GM18858 (cell line): ENCODE measurements at regions not wholly inside any gene's neighbourhood (a gene's known extent, or its start where the extent isn't known, plus 50 kb on each side); places are given as distances from the start of the nearest gene placed in this dataset.
"Not testable (repeated sequence)": the region's sequence is repeated elsewhere in the genome, so short reads cannot be mapped to it uniquely, and the experiment has no call there.

Experiments
- ATAC-seq: cut with Tn5 transposase; IDR thresholded peaks from one replicate; pipeline ENCODE4 v1.9.1; 2021; ENCODE audit not compliant: unreplicated experiment

- ATAC-seq = no peak
Observed at GRCh38 chr4:38377195-38377594, 286.8 kb upstream of the KLF3 start.

- ATAC-seq = no peak
Observed at GRCh38 chr4:38378478-38378877, 285.5 kb upstream of the KLF3 start.

DNA sequence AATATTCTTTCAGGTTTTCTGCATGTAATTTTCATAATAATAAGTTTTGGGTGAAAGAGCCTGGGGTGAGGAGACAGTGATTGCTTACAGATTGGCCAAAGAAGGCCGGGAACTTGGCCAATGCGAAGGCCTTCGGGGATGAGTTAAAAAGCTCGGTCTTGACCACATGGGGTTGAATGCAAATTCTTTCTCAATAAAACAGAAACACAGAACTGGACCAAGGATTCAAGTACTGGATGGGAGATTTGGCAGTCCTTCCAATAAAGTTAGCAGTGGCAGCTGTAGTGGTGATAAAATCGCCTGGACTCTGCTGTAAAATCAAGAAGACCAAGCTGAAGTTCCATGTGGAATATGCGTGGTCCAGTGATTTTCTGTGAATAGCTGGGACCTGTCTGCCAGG, 282.2 kb upstream of the KLF3 start:
- ATAC-seq = no peak

GRCh38 chr4:38382520-38382919, 281.5 kb upstream of the KLF3 start:
- ATAC-seq = no peak

DNA sequence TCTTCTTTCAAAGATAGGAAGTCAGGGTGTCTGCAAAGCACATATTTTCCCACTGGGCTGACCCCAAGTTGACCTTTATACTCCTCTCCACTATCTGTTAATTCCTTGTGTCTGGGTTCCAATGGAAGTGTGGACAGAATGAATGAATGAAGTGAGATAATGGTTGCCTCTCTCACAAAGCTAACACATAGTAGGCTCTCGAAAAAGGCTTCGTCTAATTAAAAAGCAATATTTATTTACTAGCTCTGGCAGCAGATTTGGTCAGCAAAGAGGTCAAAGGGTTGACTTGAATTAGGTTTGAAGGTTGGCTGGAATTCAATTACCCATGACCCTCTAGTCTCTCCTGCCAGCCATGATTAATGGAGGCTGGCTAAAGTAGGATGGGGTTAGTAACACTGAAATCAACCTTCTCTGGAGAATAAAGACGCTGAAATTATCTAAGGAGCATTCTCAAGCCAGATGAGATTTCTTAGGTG, 280.3 kb upstream of the KLF3 start:
- ATAC-seq = no peak

GRCh38 chr4:38385093-38386004, 278.6 kb upstream of the KLF3 start:
- no peak for ATAC-seq

GRCh38 chr4:38386005-38386551, 277.9 kb upstream of the KLF3 start:
- no peak for ATAC-seq

DNA sequence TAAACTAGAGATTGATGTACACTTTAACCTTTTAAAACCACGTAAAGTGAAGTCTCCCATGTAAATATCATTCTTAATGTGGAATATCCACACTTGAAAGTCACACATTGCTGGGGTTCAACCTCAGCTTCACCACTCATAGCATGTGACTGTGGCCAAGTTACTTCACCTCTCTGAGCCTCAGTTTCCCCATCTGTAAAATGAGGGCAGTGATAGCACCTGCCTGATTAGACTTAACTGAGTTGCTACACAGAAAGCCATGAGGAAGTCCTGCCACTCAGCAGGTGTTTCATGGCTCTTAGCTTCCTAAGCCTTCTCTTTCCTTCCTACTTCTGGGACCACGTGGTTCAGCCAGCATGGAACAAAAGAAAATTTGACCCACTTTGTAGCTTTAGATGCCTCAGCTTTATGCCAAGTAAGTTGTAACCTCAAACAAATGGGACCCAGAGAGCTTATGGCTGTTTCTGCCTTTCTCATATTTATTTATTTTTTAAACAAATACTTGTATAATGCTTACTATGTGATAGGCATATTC, 277.3 kb upstream of the KLF3 start:
- no peak for ATAC-seq

GRCh38 chr4:38387348-38387747, 276.7 kb upstream of the KLF3 start:
- no peak for ATAC-seq

DNA sequence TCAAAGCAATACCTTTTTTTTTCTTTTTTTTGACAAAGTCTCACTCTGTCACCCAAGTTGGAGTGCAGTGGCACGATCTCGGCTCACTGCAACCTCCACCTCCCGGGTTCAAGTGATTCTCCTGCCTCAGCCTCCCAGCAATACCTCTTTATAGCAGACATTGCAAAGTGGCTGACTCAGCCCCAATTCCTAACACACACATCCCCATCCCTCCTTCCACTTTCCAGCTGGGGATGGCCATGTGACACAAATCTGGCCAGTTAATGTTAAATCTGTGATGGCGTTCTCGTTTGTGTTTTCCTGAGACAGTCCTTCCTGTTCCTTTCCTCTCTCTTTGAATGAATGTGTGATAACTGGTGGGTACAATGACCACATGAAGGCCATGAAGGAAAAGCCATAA, 276.2 kb upstream of the KLF3 start:
- ATAC-seq = no peak

DNA sequence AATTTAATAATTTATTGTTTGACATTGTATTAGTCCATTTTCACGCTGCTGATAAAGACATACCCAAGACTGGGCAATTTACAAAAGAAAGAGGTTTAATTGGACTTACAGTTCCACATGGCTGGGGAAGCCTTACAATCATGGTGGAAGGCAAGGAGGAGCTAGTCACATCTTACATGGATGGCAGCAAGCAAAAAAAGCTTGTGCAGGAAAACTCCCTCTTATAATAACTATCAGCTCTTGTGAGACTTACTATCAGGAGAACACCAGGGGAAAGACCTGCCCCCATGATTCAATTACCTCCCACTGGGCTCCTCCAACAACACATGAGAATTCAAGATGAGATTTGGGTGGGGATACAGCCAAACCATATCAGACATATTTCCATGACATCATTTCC, 275.1 kb upstream of the KLF3 start:
- ATAC-seq = not testable (repeated sequence)

- no peak for ATAC-seq
Observed at GRCh38 chr4:38390969-38391545, 272.9 kb upstream of the KLF3 start.

DNA sequence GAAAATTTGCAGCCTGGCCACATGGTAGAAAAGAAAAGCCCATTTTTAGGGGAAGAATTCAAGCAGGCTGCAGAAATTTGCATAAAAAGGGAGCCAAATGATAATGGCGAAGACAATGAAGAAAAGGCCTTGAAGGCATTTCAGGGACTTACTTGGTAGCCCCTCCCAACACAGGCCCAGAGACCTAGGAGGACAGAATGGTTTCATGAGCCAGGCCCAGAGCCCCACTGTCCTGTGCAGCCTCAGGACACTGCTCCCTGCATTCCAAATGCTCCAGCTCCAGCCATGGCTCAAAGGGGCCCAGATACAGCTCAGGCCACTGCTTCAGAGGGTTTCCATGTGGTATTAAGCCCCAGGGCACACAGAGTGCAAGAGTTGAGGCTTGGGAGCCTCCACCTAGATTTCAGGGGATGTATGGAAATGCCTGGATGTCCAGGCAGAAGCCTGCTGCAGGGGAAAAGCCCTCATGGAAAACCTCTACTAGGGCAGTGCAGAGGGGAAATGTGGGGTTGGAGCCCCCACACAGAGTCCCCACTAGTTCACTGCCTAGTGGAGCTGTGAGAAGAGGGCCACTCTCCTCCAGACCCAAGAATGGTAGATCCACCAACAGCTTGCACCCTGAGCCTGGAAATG, 271.7 kb upstream of the KLF3 start:
- no peak for ATAC-seq

- ATAC-seq = no peak
Observed at GRCh38 chr4:38396091-38396490, 267.9 kb upstream of the KLF3 start.

DNA sequence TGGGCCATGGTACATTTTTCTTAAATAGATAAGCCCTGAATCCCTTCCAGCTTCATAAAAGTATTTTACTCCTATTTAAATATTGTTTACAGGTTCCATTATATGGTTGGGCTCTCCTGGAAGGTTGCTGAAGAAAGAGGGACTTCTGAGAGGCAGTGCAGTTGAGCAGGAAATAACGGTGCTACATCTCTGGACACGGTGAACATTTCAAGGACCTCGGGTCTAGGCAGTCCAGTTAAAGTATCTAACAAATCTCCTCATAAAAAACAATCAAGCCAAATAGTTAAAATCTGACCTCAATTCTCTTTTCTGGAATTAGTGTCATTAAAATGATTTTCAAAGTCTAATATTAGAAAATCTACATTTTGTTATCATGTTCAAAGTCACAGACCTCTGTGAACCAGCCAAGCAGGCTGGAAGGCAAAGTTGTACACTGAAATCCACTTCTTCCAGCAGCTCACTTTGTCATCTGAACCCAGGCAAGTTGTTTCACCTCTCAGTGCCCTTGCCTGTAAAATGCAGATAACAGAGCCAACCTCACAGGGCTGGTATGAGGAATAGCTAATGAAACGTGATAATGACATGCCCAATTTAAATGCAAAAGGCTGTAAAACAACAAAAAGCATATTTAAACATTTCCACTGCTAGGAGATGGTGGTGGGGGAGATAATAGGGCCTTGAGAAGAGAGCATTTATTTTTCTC, 267.0 kb upstream of the KLF3 start:
- ATAC-seq = no peak

- ATAC-seq = no peak
Observed at GRCh38 chr4:38400946-38401345, 263.1 kb upstream of the KLF3 start.

DNA sequence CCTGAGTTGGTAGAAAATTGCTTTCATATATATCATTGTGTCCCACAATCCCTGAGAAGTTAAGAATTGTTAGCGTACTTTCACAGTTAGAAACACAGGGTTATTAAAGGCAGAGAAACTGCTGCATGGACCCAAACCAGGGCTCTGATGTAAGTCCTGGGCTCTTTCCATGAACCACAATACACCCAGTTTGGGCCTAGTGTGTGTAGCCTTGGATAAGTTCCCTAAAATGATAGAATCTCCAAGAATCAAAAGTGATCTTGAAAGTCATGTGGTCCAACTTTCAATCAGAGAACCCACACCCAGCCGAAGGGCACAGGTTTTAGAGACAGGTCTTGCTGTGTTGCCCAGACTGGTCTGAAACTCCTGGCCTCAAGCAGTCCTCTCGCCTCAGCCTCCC, 257.8 kb upstream of the KLF3 start:
- no peak for ATAC-seq

DNA sequence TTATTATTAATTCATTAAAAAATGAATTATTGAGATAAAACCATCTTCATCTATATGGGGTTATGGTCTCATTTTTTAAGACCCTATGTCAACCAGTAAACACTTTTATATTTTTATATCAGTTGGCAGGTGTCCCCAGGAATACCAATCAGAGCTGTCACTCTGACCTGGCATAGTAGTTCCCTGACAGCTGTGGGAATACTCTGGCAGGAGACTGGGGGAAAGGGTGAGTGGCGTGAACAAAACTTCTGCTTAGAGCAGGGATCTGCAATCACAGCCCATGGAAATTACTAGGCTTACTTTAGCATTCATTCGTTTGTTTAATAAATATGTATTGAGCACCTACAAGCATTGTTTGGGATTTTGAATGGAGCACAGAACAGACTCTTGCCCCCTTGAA, 254.1 kb upstream of the KLF3 start:
- ATAC-seq = no peak

DNA sequence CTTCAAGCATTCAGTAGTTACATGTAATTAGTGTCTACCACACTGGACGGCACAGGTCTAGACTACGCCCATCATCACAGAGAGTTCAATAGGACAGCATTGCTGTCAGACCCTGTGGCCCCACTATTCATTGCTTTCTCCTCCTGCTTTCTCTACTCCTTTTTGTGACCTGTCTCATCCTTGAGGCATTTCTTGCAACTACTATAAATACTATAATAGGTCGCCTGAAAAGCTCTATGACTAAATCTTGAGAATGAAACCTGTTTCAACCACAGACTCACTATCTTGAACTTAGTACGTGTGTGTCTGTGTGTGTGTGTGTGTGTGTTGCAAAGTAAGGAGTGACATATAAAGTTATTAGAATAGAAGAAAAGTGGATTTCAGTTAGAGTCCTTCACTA, 252.9 kb upstream of the KLF3 start:
- peak; percentile 87 for ATAC-seq

- ATAC-seq = no peak
Observed at GRCh38 chr4:38411981-38412536, 251.9 kb upstream of the KLF3 start.
